Stimulated activated CD4-positive, alpha-beta T cell treated with anti-CD3 and anti-CD28 coated beads, Interleukin-4, amount 100 ng/mL, for 4 hours (primary cell): ENCODE measurements at regions not wholly inside any gene's neighbourhood (a gene's known extent, or its start where the extent isn't known, plus 50 kb on each side); places are given as distances from the start of the nearest gene placed in this dataset.
"Not testable (repeated sequence)": the region's sequence is repeated elsewhere in the genome, so short reads cannot be mapped to it uniquely, and the experiment has no call there.

Experiments used
- DNase-seq, 2 experiments: peaks; one replicate each; pipeline ENCODE4 v3.0.0-alpha.2; 2020

GRCh38 chr10:28971255-28971654 lies 293.9 kb downstream of the BAMBI start:
- no peak for DNase-seq

GRCh38 chr10:28971764-28972163 lies 294.4 kb downstream of the BAMBI start:
- no peak for DNase-seq

GRCh38 chr10:28973309-28973972 lies 296.1 kb downstream of the BAMBI start:
- no peak for DNase-seq

GRCh38 chr10:28975891-28976531 lies 298.7 kb downstream of the BAMBI start:
- no peak for DNase-seq

GRCh38 chr10:28977518-28977917 lies 300.2 kb downstream of the BAMBI start:
- no peak for DNase-seq

- DNase-seq = no peak
Measured at GRCh38 chr10:28980264-28980663, 302.9 kb downstream of the BAMBI start.

- no peak for DNase-seq
Measured at GRCh38 chr10:28981007-28981406, 303.7 kb downstream of the BAMBI start.

- no peak for DNase-seq
Measured at GRCh38 chr10:28982974-28983373, 305.7 kb downstream of the BAMBI start.

GRCh38 chr10:28983799-28984198 lies 305.1 kb upstream of the LYZL1 start:
- no peak for DNase-seq

GRCh38 chr10:28984431-28984830 lies 304.4 kb upstream of the LYZL1 start:
- DNase-seq = no peak

- DNase-seq = no peak
Measured at GRCh38 chr10:28985137-28985885, 303.6 kb upstream of the LYZL1 start.

- DNase-seq = no peak
Measured at GRCh38 chr10:28986117-28986792, 302.6 kb upstream of the LYZL1 start.

- no peak for DNase-seq
Measured at GRCh38 chr10:28986856-28987255, 302.0 kb upstream of the LYZL1 start.

GRCh38 chr10:28987555-28988320 lies 301.1 kb upstream of the LYZL1 start:
- no peak for DNase-seq

GRCh38 chr10:28988980-28989379 lies 299.9 kb upstream of the LYZL1 start:
- no peak for DNase-seq

- peak; percentile 3 to 18 for DNase-seq
Measured at GRCh38 chr10:28991333-28992270, 297.3 kb upstream of the LYZL1 start.

- no peak for DNase-seq
Measured at GRCh38 chr10:28993056-28993455, 295.8 kb upstream of the LYZL1 start.

- no peak for DNase-seq
Measured at GRCh38 chr10:28993861-28994260, 295.0 kb upstream of the LYZL1 start.

- not testable (repeated sequence) for DNase-seq
Measured at GRCh38 chr10:28994802-28995201, 294.1 kb upstream of the LYZL1 start.

- DNase-seq = no peak
Measured at GRCh38 chr10:28995497-28995896, 293.4 kb upstream of the LYZL1 start.

GRCh38 chr10:28996345-28996744 lies 292.5 kb upstream of the LYZL1 start:
- DNase-seq = no peak
